ENCODE measurements at regions not wholly inside any gene's neighbourhood (a gene's known extent, or its start where the extent isn't known, plus 50 kb on each side); places are given as distances from the start of the nearest gene placed in this dataset.
"Not testable (repeated sequence)": the region's sequence is repeated elsewhere in the genome, so short reads cannot be mapped to it uniquely, and the experiment has no call there.

GRCh38 chr1:146883190-146883589, 54.9 kb upstream of the NBPF12 start:
- H3K4me3 ChIP-seq (ENCODE audit: low read depth, low read length); H2AFZ ChIP-seq (ENCODE audit: low read length, unreplicated experiment); H3K27ac ChIP-seq (ENCODE audit: low read depth, low read length); H3K36me3 ChIP-seq (ENCODE audit: insufficient read depth, low read length); H3K79me2 ChIP-seq (ENCODE audit: control insufficient read depth, insufficient read depth, low read length, unreplicated experiment); H3K27me3 ChIP-seq (ENCODE audit: insufficient read depth, low read length); H3K4me1 ChIP-seq (ENCODE audit: control insufficient read depth, insufficient read depth, low read length, unreplicated experiment): not testable (repeated sequence)

- H3K4me1 ChIP-seq (ENCODE audit: control insufficient read depth, insufficient read depth, low read length, unreplicated experiment), result not testable (repeated sequence)
Observed at GRCh38 chr1:146881096-146881495, 57.0 kb upstream of the NBPF12 start.

GRCh38 chr1:146863799-146864319, 74.3 kb upstream of the NBPF12 start:
- not testable (repeated sequence) for H3K27ac ChIP-seq (ENCODE audit: low read depth, low read length); H3K4me1 ChIP-seq (ENCODE audit: control insufficient read depth, insufficient read depth, low read length, unreplicated experiment); H3K79me2 ChIP-seq (ENCODE audit: control insufficient read depth, insufficient read depth, low read length, unreplicated experiment); H2AFZ ChIP-seq (ENCODE audit: low read length, unreplicated experiment); H3K27me3 ChIP-seq (ENCODE audit: insufficient read depth, low read length); H3K36me3 ChIP-seq (ENCODE audit: insufficient read depth, low read length); H3K4me3 ChIP-seq (ENCODE audit: low read depth, low read length)

More at GRCh38 chr1:146881096-146881495, 57.0 kb upstream of the NBPF12 start:
- H3K27ac ChIP-seq (ENCODE audit: low read depth, low read length); H3K4me3 ChIP-seq (ENCODE audit: low read depth, low read length); H3K36me3 ChIP-seq (ENCODE audit: insufficient read depth, low read length); H3K27me3 ChIP-seq (ENCODE audit: insufficient read depth, low read length); H2AFZ ChIP-seq (ENCODE audit: low read length, unreplicated experiment); H3K79me2 ChIP-seq (ENCODE audit: control insufficient read depth, insufficient read depth, low read length, unreplicated experiment): not testable (repeated sequence)

- H3K79me2 ChIP-seq (ENCODE audit: control insufficient read depth, insufficient read depth, low read length, unreplicated experiment); H3K27me3 ChIP-seq (ENCODE audit: insufficient read depth, low read length); H3K27ac ChIP-seq (ENCODE audit: low read depth, low read length); H2AFZ ChIP-seq (ENCODE audit: low read length, unreplicated experiment); H3K4me3 ChIP-seq (ENCODE audit: low read depth, low read length); H3K36me3 ChIP-seq (ENCODE audit: insufficient read depth, low read length); H3K4me1 ChIP-seq (ENCODE audit: control insufficient read depth, insufficient read depth, low read length, unreplicated experiment): not testable (repeated sequence)
Observed at GRCh38 chr1:146853147-146853546, 85.0 kb upstream of the NBPF12 start.

GRCh38 chr1:146850352-146850889, 87.7 kb upstream of the NBPF12 start:
- not testable (repeated sequence) for H3K27me3 ChIP-seq (ENCODE audit: insufficient read depth, low read length); H3K4me1 ChIP-seq (ENCODE audit: control insufficient read depth, insufficient read depth, low read length, unreplicated experiment); H3K79me2 ChIP-seq (ENCODE audit: control insufficient read depth, insufficient read depth, low read length, unreplicated experiment); H3K36me3 ChIP-seq (ENCODE audit: insufficient read depth, low read length); H3K27ac ChIP-seq (ENCODE audit: low read depth, low read length); H2AFZ ChIP-seq (ENCODE audit: low read length, unreplicated experiment); H3K4me3 ChIP-seq (ENCODE audit: low read depth, low read length)

- not testable (repeated sequence) for H3K36me3 ChIP-seq (ENCODE audit: insufficient read depth, low read length); H3K27ac ChIP-seq (ENCODE audit: low read depth, low read length); H3K79me2 ChIP-seq (ENCODE audit: control insufficient read depth, insufficient read depth, low read length, unreplicated experiment); H2AFZ ChIP-seq (ENCODE audit: low read length, unreplicated experiment); H3K4me1 ChIP-seq (ENCODE audit: control insufficient read depth, insufficient read depth, low read length, unreplicated experiment); H3K4me3 ChIP-seq (ENCODE audit: low read depth, low read length); H3K27me3 ChIP-seq (ENCODE audit: insufficient read depth, low read length)
Observed at GRCh38 chr1:146838725-146839124, 99.4 kb upstream of the NBPF12 start.

GRCh38 chr1:146826957-146827356, 111.2 kb upstream of the NBPF12 start:
- H3K27me3 ChIP-seq (ENCODE audit: insufficient read depth, low read length); H3K4me1 ChIP-seq (ENCODE audit: control insufficient read depth, insufficient read depth, low read length, unreplicated experiment); H3K4me3 ChIP-seq (ENCODE audit: low read depth, low read length); H3K27ac ChIP-seq (ENCODE audit: low read depth, low read length); H3K79me2 ChIP-seq (ENCODE audit: control insufficient read depth, insufficient read depth, low read length, unreplicated experiment); H3K36me3 ChIP-seq (ENCODE audit: insufficient read depth, low read length); H2AFZ ChIP-seq (ENCODE audit: low read length, unreplicated experiment): not testable (repeated sequence)

- H2AFZ ChIP-seq (ENCODE audit: low read length, unreplicated experiment); H3K4me1 ChIP-seq (ENCODE audit: control insufficient read depth, insufficient read depth, low read length, unreplicated experiment); H3K4me3 ChIP-seq (ENCODE audit: low read depth, low read length); H3K27ac ChIP-seq (ENCODE audit: low read depth, low read length); H3K36me3 ChIP-seq (ENCODE audit: insufficient read depth, low read length); H3K27me3 ChIP-seq (ENCODE audit: insufficient read depth, low read length); H3K79me2 ChIP-seq (ENCODE audit: control insufficient read depth, insufficient read depth, low read length, unreplicated experiment): not testable (repeated sequence)
Observed at GRCh38 chr1:146794236-146794635, 143.9 kb upstream of the NBPF12 start.

- H3K79me2 ChIP-seq (ENCODE audit: control insufficient read depth, insufficient read depth, low read length, unreplicated experiment); H3K36me3 ChIP-seq (ENCODE audit: insufficient read depth, low read length); H3K4me3 ChIP-seq (ENCODE audit: low read depth, low read length); H2AFZ ChIP-seq (ENCODE audit: low read length, unreplicated experiment); H3K27me3 ChIP-seq (ENCODE audit: insufficient read depth, low read length); H3K4me1 ChIP-seq (ENCODE audit: control insufficient read depth, insufficient read depth, low read length, unreplicated experiment); H3K27ac ChIP-seq (ENCODE audit: low read depth, low read length): not testable (repeated sequence)
Observed at GRCh38 chr1:146792725-146793124, 145.4 kb upstream of the NBPF12 start.

GRCh38 chr1:146784212-146784940, 153.7 kb upstream of the NBPF12 start:
- not testable (repeated sequence) for H3K79me2 ChIP-seq (ENCODE audit: control insufficient read depth, insufficient read depth, low read length, unreplicated experiment); H3K27me3 ChIP-seq (ENCODE audit: insufficient read depth, low read length); H3K4me1 ChIP-seq (ENCODE audit: control insufficient read depth, insufficient read depth, low read length, unreplicated experiment); H3K27ac ChIP-seq (ENCODE audit: low read depth, low read length); H2AFZ ChIP-seq (ENCODE audit: low read length, unreplicated experiment); H3K36me3 ChIP-seq (ENCODE audit: insufficient read depth, low read length); H3K4me3 ChIP-seq (ENCODE audit: low read depth, low read length)

- H3K27ac ChIP-seq (ENCODE audit: low read depth, low read length); H3K79me2 ChIP-seq (ENCODE audit: control insufficient read depth, insufficient read depth, low read length, unreplicated experiment); H3K36me3 ChIP-seq (ENCODE audit: insufficient read depth, low read length); H3K27me3 ChIP-seq (ENCODE audit: insufficient read depth, low read length); H3K4me1 ChIP-seq (ENCODE audit: control insufficient read depth, insufficient read depth, low read length, unreplicated experiment); H2AFZ ChIP-seq (ENCODE audit: low read length, unreplicated experiment); H3K4me3 ChIP-seq (ENCODE audit: low read depth, low read length): not testable (repeated sequence)
Observed at GRCh38 chr1:146781235-146781634, 156.9 kb upstream of the NBPF12 start.

Data from ACC112 (cell line).